DND-41 (cell line): ENCODE measurements at regions not wholly inside any gene's neighbourhood (a gene's known extent, or its start where the extent isn't known, plus 50 kb on each side); places are given as distances from the start of the nearest gene placed in this dataset.
A peak's percentile ranks its signal among the peaks of the same experiment; 100 is the strongest.

ENCODE experiments used
- ATAC-seq: fragments of 200-7000 bp; cut with Tn5 transposase; 3 replicates; pipeline ENCODE4 v1.9.1; 2021; ENCODE audit warnings: low read depth; ENCODE audit not compliant: insufficient read depth
- DNase-seq: peaks from one replicate; pipeline ENCODE4 v3.0.0-alpha.2; 2020
- H2AFZ ChIP-seq: 2 replicates; pipeline ENCODE4 v1.6.0; 2012; ENCODE audit warnings: low read depth, low read length
- H3K27ac ChIP-seq: 2 replicates; pipeline ENCODE4 v1.5.1; 2012; ENCODE audit warnings: low read length, inconsistent platforms
- H3K27me3 ChIP-seq: fragments of 200-600 bp; sonication (generic); 2 replicates; pipeline ENCODE4 v1.6.0; 2012; ENCODE audit warnings: low read length, mild to moderate bottlenecking, inconsistent platforms; ENCODE audit not compliant: insufficient read depth, poor library complexity
- H3K36me3 ChIP-seq: 2 replicates; pipeline ENCODE4 v1.5.1; 2012; ENCODE audit warnings: low read length, inconsistent platforms; ENCODE audit not compliant: insufficient read depth
- H3K4me1 ChIP-seq: 2 replicates; pipeline ENCODE4 v1.5.1; 2012; ENCODE audit warnings: mild to moderate bottlenecking, low read length; ENCODE audit not compliant: insufficient read depth
- H3K4me2 ChIP-seq: 2 replicates; pipeline ENCODE4 v1.6.0; 2012; ENCODE audit warnings: mild to moderate bottlenecking, moderate library complexity, low read length, inconsistent platforms; ENCODE audit not compliant: insufficient read depth
- H3K4me3 ChIP-seq, 2 experiments: fragments of 200-600 bp in 1 of 2; shearing (Covaris generic) in 1 of 2; 2 replicates each; pipeline ENCODE4 v1.5.1; 2012 to 2016; ENCODE audit warnings: inconsistent platforms in 2 of 2, low read length in 2 of 2, mild to moderate bottlenecking in 2 of 2, low read depth in 1 of 2, moderate library complexity in 1 of 2
- H3K79me2 ChIP-seq: 2 replicates; pipeline ENCODE4 v1.6.0; 2012; ENCODE audit warnings: low read length, inconsistent platforms; ENCODE audit not compliant: insufficient read depth
- H3K9ac ChIP-seq: 2 replicates; pipeline ENCODE4 v1.6.0; 2012; ENCODE audit warnings: low read depth, mild to moderate bottlenecking, inconsistent platforms, low read length, moderate library complexity
- H3K9me3 ChIP-seq: 2 replicates; pipeline ENCODE4 v1.5.1; 2012; ENCODE audit warnings: low read length, moderate library complexity, mild to moderate bottlenecking, inconsistent platforms; ENCODE audit not compliant: insufficient read depth, severe bottlenecking
- H4K20me1 ChIP-seq: 2 replicates; pipeline ENCODE4 v1.6.0; 2012; ENCODE audit warnings: low read length; ENCODE audit not compliant: insufficient read depth
- CTCF ChIP-seq: IDR thresholded peaks from 2 replicates; pipeline ENCODE4 v1.5.1; 2012; ENCODE audit warnings: borderline replicate concordance, low read length, moderate library complexity, mild to moderate bottlenecking; ENCODE audit not compliant: poor library complexity, severe bottlenecking; ENCODE audit errors: extremely low read depth
- EZH2 ChIP-seq: IDR thresholded peaks from 3 replicates; pipeline ENCODE4 v1.6.1; 2012; ENCODE audit warnings: borderline replicate concordance, low read depth, mild to moderate bottlenecking, moderate library complexity, low read length, inconsistent platforms; ENCODE audit not compliant: severe bottlenecking

GRCh38 chr5:51997949-51998348, 614.7 kb downstream of the ISL1 start:
- H3K9me3 ChIP-seq, result no peaks in the 10 kb centered on the region
- no peak for ATAC-seq
- H3K36me3 ChIP-seq, result no peaks in the 10 kb centered on the region
- TF ChIP-seq EZH2 (no peak), CTCF (no peak)
- no peaks in the 10 kb centered on the region for H4K20me1 ChIP-seq
- DNase-seq, result no peak
- H3K4me2 ChIP-seq, result no peak overlapping the region
- H3K27ac ChIP-seq, result no peak overlapping the region
- no peaks in the 10 kb centered on the region for H3K79me2 ChIP-seq
- H3K4me3 ChIP-seq, result no peak overlapping the region
- H3K4me1 ChIP-seq, result no peaks in the 10 kb centered on the region
- H3K9ac ChIP-seq, result no peak overlapping the region
- no peak overlapping the region for H2AFZ ChIP-seq
- no peaks in the 10 kb centered on the region for H3K27me3 ChIP-seq

GRCh38 chr5:52007230-52007858, 624.1 kb downstream of the ISL1 start:
- no peak overlapping the region for H3K9ac ChIP-seq
- H3K4me2 ChIP-seq, result no peak overlapping the region
- no peak overlapping the region for H3K4me3 ChIP-seq
- H3K4me1 ChIP-seq, result no peaks in the 10 kb centered on the region
- H3K36me3 ChIP-seq, result no peaks in the 10 kb centered on the region
- H2AFZ ChIP-seq, result no peak overlapping the region
- no peak overlapping the region for H3K27ac ChIP-seq
- ATAC-seq, result peak; percentile 81
- H3K9me3 ChIP-seq, result no peaks in the 10 kb centered on the region
- H4K20me1 ChIP-seq, result no peaks in the 10 kb centered on the region
- TF ChIP-seq EZH2 (no peak), CTCF (peak; percentile 80)
- H3K27me3 ChIP-seq, result no peaks in the 10 kb centered on the region
- DNase-seq, result peak; percentile 22
- no peaks in the 10 kb centered on the region for H3K79me2 ChIP-seq

GRCh38 chr5:52010454-52010853, 627.2 kb downstream of the ISL1 start:
- H3K79me2 ChIP-seq, result no peaks in the 10 kb centered on the region
- H3K9me3 ChIP-seq, result no peaks in the 10 kb centered on the region
- no peaks in the 10 kb centered on the region for H3K27me3 ChIP-seq
- no peak for ATAC-seq
- H3K4me1 ChIP-seq, result no peaks in the 10 kb centered on the region
- no peak overlapping the region for H2AFZ ChIP-seq
- no peak overlapping the region for H3K4me3 ChIP-seq
- H3K9ac ChIP-seq, result no peak overlapping the region
- no peaks in the 10 kb centered on the region for H3K36me3 ChIP-seq
- no peak for TF ChIP-seq EZH2
- no peak for TF ChIP-seq CTCF
- no peaks in the 10 kb centered on the region for H4K20me1 ChIP-seq
- no peak for DNase-seq
- no peak overlapping the region for H3K4me2 ChIP-seq
- H3K27ac ChIP-seq, result no peak overlapping the region
